Upper lobe of left lung (tissue), 6 donors: ENCODE measurements at regions not wholly inside any gene's neighbourhood (a gene's known extent, or its start where the extent isn't known, plus 50 kb on each side); places are given as distances from the start of the nearest gene placed in this dataset.
A peak's percentile ranks its signal among the peaks of the same experiment; 100 is the strongest.

Experiments
- ATAC-seq, 2 donors: fragments of 200-7000 bp; cut with Tn5 transposase; one replicate each; pipeline ENCODE4 v1.9.1; 2022; ENCODE audit warnings: mild to moderate bottlenecking in 2 of 2, moderate library complexity in 2 of 2; ENCODE audit not compliant: low FRiP score in 2 of 2
- DNase-seq, 2 donors: peaks; one replicate each; pipeline ENCODE4 v3.0.0-alpha.2; 2019 to 2020
- H3K27ac ChIP-seq, 4 donors: fragments of 200-600 bp; sonication (generic); one replicate each; pipeline ENCODE4 v1.5.1; 2016 to 2019
- H3K27me3 ChIP-seq, 4 donors: fragments of 200-600 bp; sonication (generic); one replicate each; pipeline ENCODE4 v1.5.1; 2017 to 2019
- H3K36me3 ChIP-seq, 4 donors: fragments of 200-600 bp; sonication (generic); one replicate each; pipeline ENCODE4 v1.5.1; 2016 to 2019
- H3K4me1 ChIP-seq, 4 donors: fragments of 200-600 bp; sonication (generic); one replicate each; pipeline ENCODE4 v1.5.1; 2018 to 2019
- H3K4me3 ChIP-seq, 4 donors: fragments of 200-600 bp; sonication (generic); one replicate each; pipeline ENCODE4 v1.5.1; 2017 to 2019; ENCODE audit warnings: mild to moderate bottlenecking in 2 of 4, moderate library complexity in 1 of 4
- H3K9me3 ChIP-seq, 4 donors: fragments of 200-600 bp; sonication (generic); one replicate each; pipeline ENCODE4 v1.5.1; 2018 to 2019
- CTCF ChIP-seq, 6 experiments: fragments of 450-650 bp in 4 of 6; fragments of 200-600 bp in 2 of 6; sonication (generic) in 2 of 6; IDR thresholded peaks; one replicate each; pipeline ENCODE4 v1.5.1; 2016 to 2019; ENCODE audit warnings: antibody characterized with exemption in 6 of 6
- EP300 ChIP-seq, 4 donors: sonication (generic); formaldehyde crosslinking; IDR thresholded peaks; one replicate each; pipeline ENCODE4 v1.5.1; 2017; ENCODE audit warnings: antibody characterized with exemption in 4 of 4, control low read depth in 2 of 4
- POLR2A ChIP-seq, 4 donors: fragments of 450-650 bp; IDR thresholded peaks; one replicate each; pipeline ENCODE4 v1.5.1; 2016 to 2017; ENCODE audit warnings: antibody characterized with exemption in 4 of 4, mild to moderate bottlenecking in 2 of 4
- POLR2AphosphoS5 ChIP-seq, 2 donors: sonication (generic); formaldehyde crosslinking; IDR thresholded peaks; one replicate each; pipeline ENCODE4 v1.5.1; 2017; ENCODE audit warnings: antibody characterized with exemption in 2 of 2
- WGBS, 2 donors: methylation state at CpG; one replicate each; pipeline ENCODE4 v1.1.5; 2017 to 2018; 5-methylcytosine and 5-hydroxymethylcytosine counted together
- donor health status: DM: no; HTN: no; CAD: no; lungs with moderate emphysema.
- donor health status: DM: no; HTN: yes; CAD: no; lungs with severe emphysema.

GRCh38 chr14:98297567-98297966 lies 974.4 kb downstream of the BCL11B start:
- no peaks in the 10 kb centered on the region for H3K36me3 ChIP-seq
- no peaks in the 10 kb centered on the region for H3K9me3 ChIP-seq
- peaks cover 0 to 5% (median 0%) of the 10 kb centered on the region in 4 donors for H3K4me1 ChIP-seq
- WGBS, 2 donors, result 85 to 90% methylated on average over 7 of the region's 7 CpGs
- no peaks in the 10 kb centered on the region for H3K27me3 ChIP-seq
- no peak for TF ChIP-seq CTCF (IDR thresholded peaks at IDR 0.05)
- no peak for TF ChIP-seq POLR2AphosphoS5 (IDR thresholded peaks at IDR 0.05)
- TF ChIP-seq EP300 (IDR thresholded peaks at IDR 0.05), result no peak
- no peak for TF ChIP-seq POLR2A (IDR thresholded peaks at IDR 0.05)
- DNase-seq, result no peak
- H3K27ac ChIP-seq, result no peak overlapping the region
- no peak for ATAC-seq
- no peak overlapping the region for H3K4me3 ChIP-seq

GRCh38 chr14:98298481-98299244 lies 973.3 kb downstream of the BCL11B start:
- TF ChIP-seq EP300 (IDR thresholded peaks at IDR 0.05), result no peak
- TF ChIP-seq POLR2A (IDR thresholded peaks at IDR 0.05), result no peak
- TF ChIP-seq CTCF (IDR thresholded peaks at IDR 0.05), result no peak
- no peak for TF ChIP-seq POLR2AphosphoS5 (IDR thresholded peaks at IDR 0.05)
- Histone ChIP-seq H3K36me3 (no peaks in the 10 kb centered on the region), H3K4me1 (peaks cover 0 to 5% (median 0%) of the 10 kb centered on the region in 4 donors), H3K27me3 (no peaks in the 10 kb centered on the region), H3K27ac (no peak overlapping the region), H3K9me3 (no peaks in the 10 kb centered on the region), H3K4me3 (no peak overlapping the region)
- WGBS, 2 donors, result 71 to 74% methylated on average over 8 of the region's 8 CpGs
- ATAC-seq (peak in 1 of 2 donors; percentile 30), DNase-seq (no peak)

- no peak for TF ChIP-seq CTCF (IDR thresholded peaks at IDR 0.05)
- no peak for TF ChIP-seq POLR2AphosphoS5 (IDR thresholded peaks at IDR 0.05)
- TF ChIP-seq EP300 (IDR thresholded peaks at IDR 0.05), result no peak
- no peak for TF ChIP-seq POLR2A (IDR thresholded peaks at IDR 0.05)
- Histone ChIP-seq H3K4me3 (no peak overlapping the region), H3K4me1 (peaks cover 0 to 5% (median 0%) of the 10 kb centered on the region in 4 donors), H3K27me3 (no peaks in the 10 kb centered on the region), H3K36me3 (no peaks in the 10 kb centered on the region), H3K27ac (no peak overlapping the region), H3K9me3 (no peaks in the 10 kb centered on the region)
- DNase-seq (no peak), ATAC-seq (no peak)
- WGBS, 2 donors, result 61 to 70% methylated on average over 4 of the region's 4 CpGs
Observed at GRCh38 chr14:98301681-98302080, 970.3 kb downstream of the BCL11B start.

GRCh38 chr14:98304574-98304973 lies 967.4 kb downstream of the BCL11B start:
- no peak for DNase-seq
- WGBS, 2 donors, result 63 to 80% methylated on average over 3 of the region's 3 CpGs

More at GRCh38 chr14:98304574-98304973, 967.4 kb downstream of the BCL11B start:
- no peak for ATAC-seq
- H3K4me3 ChIP-seq, result no peak overlapping the region
- no peaks in the 10 kb centered on the region for H3K27me3 ChIP-seq
- H3K9me3 ChIP-seq, result no peaks in the 10 kb centered on the region
- H3K36me3 ChIP-seq, result no peaks in the 10 kb centered on the region
- H3K27ac ChIP-seq, result no peak overlapping the region
- H3K4me1 ChIP-seq, result no peaks in the 10 kb centered on the region
- TF ChIP-seq EP300 (IDR thresholded peaks at IDR 0.05), result no peak
- TF ChIP-seq CTCF (IDR thresholded peaks at IDR 0.05), result no peak
- TF ChIP-seq POLR2A (IDR thresholded peaks at IDR 0.05), result no peak
